HG03175 (cell line): ENCODE measurements at regions not wholly inside any gene's neighbourhood (a gene's known extent, or its start where the extent isn't known, plus 50 kb on each side); places are given as distances from the start of the nearest gene placed in this dataset.

Experiments used
- ATAC-seq: cut with Tn5 transposase; IDR thresholded peaks from one replicate; pipeline ENCODE4 v1.9.1; 2021; ENCODE audit warnings: mild to moderate bottlenecking, moderate library complexity; ENCODE audit not compliant: unreplicated experiment

DNA sequence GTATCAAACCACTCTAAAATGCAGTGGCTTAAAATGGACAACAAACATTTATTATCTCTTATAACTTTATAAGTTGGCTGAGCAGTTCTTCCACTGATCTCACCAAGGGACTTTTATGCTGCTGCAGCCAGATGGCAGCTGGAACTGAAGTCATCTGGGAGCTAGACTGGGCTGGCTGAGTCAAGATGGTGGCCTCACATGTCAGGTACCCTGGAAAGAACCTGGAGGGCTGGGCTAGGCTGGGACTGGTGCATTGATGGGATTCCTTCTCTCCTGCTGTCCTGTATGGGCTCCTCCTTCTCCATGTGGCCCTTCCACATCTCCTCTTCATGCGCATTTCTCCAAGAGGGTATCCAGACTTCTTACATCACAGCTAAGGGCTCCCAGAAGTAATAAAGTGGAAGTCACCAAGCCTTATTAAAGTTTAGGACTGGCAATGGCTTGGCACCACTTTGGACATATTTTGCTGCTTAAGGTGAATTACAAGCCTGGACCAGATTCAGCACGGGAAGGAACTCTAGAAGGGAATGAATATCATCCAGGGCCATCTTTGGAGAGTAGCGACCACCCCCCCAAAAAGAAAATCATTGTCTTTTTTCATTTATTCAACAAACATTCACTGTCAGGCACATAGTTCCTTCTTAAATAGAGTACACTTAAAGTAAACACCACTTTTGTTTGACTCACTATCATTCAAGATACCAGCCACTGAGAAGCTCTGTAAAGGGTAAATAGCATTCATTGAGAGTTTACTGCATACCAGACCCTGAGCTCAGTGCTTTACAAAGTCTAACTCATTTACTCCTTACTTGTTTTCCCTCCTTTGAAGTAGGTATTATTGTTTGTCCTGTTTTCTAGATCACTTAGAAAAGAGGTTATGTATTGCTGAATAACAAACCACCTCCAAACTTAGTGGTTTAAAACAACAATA is 138.0 kb downstream of the ZFP36L2 start:
- ATAC-seq, result no peak

DNA sequence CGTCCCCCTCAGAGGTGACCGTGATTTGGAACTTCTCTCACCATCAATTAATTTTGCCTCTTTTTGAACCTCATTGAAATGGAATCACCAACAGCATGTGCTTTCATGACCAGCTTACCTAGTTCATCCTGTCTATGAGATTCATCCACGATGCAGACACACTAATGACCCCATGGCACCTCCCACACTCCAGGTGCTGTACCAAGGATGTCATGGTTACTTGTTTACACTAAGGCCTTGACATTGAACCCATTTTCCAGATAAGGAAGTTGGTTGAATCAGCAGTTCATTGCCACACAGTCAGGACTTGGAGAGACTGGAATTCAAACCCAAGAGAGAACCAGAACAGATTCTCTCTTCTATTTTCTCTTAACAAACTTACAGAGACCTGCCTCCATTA is 139.0 kb downstream of the ZFP36L2 start:
- ATAC-seq, result no peak

DNA sequence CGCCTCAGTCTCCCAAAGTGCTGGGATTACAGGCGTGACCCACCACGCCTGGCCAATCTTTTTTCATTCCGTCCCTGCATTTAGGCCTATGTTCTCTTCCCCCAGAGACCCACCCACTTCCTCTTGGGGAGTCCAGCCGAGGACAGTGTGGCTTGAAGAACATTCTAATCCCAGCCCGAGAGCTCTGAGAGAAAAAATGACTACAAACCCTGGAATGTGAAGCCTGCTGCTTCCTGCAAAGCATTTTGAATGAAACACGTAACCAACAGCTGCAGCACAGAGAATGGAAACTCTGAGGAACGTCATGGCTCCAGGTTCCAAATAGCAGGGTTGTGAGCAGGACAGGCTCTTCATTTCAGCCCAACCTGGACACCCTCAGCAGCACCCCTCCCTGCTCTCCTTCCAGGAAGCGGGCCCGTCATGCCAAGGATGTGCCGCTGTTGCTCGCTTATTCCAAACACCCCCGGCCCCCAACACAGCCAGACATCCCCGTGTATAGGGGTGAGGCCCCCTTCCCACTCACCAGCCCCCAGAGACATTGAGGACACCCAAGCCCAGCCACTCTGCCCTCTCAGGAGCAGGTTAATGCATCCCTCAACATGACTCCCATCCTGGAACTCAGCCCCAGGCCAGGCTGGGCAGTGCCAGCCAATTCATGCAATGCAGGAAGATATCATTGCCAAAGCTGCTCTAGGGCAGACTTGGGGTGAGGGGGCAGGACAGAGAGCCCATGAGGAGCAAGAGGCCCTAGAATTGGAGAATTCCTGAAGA is 139.8 kb downstream of the ZFP36L2 start:
- no peak for ATAC-seq

DNA sequence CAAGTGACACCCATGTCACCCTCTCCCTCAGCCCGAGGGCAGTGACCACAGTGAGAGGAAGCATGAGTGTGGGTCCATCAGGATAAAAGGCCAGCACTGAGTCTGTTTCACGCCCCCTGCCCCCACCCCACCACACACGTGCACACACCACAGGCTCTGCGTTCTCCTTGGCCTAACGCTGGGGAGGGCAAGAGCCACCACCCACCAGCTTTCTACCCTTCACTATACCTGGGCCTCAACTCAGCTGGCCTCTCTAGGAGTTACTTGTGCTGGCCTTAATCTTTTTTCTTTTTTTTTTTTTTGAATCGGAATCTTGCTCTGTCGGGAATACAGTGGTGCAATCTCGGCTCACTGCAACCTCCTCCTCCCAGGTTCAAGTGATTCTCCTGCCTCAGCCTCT is 140.5 kb downstream of the ZFP36L2 start:
- ATAC-seq, result no peak

DNA sequence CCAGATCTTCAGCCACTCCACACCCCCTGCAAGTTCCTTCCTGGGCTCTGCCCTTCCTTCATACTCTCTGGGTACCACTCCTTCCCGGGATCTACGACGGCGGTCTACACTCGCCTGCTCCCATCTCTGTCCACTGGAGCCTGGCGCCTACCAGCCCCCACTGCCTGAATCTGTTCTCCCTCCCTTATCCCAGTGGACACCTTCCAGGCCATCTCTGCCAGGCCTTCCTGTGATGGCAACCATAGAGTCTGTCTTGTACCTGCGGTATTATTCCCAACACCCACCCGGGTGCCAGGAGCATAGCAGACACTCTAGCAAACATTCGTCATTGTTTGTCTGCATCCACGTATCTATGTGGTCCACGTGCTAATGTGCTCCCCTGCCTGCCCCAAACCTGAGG is 140.9 kb downstream of the ZFP36L2 start:
- no peak for ATAC-seq

DNA sequence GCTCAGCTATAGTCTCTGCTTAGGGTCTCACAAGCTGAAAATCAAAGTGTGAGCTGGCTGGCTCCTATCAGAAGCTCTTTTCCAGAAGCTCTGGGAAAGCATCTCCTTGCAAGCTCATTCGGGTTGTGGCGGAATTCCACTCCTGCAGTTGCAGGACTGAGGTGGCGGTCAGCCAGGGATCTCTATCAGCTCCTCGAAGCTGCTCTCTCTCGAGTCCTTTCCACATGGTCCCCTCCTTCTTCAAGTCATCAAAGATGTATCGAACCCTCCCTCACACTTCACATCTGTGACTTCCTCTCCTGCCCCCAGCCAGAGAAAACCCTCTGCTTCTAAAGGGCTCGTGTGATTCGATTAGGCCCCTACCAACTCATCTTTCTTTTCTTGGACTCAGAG is 141.7 kb downstream of the ZFP36L2 start:
- no peak for ATAC-seq

DNA sequence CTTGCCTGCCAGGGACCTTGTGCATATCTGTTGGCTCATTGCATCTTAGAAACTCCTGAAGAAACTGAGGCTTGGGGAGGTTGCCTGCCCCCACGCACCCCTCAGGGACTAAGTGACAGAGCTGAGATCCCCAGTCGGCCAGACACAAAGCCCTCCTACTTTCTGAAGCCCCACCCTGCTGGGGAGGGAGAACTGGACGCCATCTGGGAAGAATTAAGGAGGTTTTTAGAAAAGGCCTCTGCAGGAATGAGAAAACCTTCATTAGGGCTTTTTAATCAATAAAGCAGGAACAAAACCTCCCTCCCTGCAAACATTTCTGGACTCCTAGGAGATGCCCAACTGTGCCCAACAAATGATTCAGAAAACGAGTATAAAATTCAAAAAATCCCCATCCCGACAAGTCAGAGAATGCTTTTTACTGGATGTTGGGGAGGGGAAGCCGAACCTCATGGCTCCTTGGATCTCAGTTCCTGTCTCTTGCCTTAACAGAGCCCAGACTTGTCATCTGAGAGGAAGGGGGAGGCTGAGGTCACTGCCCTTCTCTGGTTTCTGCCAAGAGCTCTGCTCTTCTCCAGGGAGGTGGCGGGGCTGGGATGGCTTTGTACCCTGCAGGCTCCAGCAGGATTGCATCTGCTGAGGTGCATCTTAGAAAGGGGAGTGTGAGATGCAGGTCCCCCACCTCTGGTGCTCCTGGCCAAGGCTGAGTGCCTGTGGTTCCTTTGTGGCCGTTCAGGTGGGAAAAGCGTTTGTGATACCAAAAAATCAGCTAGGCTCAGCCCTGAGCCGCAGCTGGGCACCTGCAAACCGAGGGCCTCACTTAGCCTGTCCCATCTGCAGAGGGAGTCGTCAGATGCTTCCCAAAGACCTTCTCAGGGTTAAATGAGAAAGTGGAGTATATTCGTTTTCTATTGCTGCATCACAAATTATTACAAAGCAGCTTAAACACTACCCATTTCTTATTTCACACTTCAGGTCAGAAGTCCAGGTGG is 142.4 kb downstream of the ZFP36L2 start:
- no peak for ATAC-seq

DNA sequence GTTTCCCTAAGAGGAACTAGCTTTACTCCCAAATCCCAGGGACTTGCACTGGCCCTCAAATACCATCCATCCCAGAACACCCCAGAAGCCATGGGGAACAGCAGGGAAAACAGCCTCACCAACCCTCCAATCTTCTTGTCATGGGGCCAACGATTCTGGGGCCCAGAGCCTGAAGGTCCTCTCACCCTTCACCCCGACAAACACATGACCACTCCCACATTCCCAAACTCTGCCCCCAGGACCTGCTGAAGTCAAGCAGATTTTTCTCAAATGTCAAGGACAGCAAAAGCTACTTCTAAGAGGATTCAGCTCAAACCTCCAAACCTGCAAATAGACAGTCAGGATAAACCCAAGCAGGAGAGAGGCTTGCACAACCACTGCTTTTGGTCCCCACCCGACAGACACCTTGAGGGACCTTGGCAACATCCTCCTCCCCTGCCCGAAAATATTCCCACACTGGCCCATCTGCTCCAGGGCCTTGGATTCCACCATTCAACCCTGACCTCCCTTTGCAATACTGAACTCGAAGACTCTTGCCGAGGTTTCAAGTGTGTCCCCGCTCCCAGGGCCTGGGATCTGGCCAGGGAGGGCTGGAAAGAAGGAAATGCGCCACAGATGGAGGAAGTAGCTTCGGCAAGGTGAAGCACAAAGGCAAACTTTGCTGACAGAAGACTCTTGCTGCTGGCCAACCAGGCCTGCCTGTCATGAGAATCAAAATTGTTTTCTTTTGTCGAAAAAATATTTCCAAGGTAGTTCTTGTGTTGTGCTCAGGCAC is 143.3 kb downstream of the ZFP36L2 start:
- no peak for ATAC-seq

DNA sequence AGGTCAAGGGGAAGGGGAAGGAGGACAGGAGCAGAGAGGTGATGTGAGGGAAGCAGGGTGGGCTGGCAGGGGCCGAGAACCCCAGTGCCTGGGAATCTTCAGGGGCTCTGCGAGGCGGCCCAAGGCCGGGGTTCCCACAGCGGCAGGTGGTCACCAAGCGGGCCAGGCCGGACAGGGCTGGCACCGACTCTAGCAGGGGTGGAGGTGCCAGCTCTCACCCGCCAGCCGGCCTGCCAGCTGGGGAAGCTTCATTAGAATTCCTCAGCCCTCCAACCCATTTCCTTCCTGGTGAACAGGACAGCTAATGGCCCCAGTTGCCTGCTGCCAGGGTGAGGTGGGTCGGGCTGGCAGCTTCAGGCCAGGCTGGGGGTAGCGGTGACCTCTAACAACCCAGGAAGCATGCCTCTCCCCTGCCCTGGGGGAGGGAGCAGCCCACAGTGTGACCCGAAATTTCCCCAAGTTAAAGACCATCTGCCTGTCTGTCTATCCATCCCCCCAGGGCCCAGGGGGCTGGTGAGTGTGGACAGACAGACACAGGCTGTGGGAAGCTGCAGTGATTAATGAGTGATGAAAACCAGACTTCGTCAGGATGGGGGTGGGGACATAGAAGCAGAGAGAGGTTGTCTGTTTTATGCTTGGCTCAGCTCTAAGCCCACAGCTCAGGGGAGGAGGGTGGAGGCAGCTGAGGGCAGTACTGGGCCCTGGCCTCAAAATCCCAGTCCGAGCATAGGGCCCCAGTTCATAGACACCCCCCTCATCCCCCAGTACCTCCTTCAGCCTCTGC is 144.1 kb downstream of the ZFP36L2 start:
- no peak for ATAC-seq

DNA sequence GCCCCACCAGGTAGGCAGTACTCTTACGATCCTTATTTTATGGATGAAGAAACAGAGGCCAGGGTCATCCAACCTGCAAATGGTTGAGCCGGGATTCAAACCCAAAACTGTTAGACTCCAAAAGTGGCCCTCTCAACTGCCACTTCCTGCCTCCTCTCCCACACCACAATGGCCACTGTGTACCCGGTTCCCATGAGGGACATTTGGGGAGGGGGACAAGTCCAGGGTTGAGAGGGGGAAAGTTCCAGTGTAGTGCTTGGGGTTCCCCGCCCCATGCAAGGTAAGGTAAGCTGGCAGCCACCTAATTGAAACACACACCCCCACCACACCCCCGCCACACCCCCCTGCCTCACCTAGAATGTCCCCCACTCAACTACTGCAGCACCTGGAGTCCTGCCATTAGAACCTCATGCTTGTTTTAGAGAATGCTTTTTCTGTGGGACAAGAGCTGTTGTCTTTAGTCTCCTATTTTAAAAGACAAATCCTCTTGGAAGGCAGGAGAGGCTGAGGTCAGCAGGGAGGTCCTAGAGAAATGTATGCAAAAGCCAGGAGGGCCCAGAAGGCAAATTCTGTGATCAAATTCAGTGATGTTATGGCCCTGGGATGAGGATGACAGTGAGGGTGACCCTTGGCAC is 145.2 kb downstream of the ZFP36L2 start:
- ATAC-seq, result no peak

DNA sequence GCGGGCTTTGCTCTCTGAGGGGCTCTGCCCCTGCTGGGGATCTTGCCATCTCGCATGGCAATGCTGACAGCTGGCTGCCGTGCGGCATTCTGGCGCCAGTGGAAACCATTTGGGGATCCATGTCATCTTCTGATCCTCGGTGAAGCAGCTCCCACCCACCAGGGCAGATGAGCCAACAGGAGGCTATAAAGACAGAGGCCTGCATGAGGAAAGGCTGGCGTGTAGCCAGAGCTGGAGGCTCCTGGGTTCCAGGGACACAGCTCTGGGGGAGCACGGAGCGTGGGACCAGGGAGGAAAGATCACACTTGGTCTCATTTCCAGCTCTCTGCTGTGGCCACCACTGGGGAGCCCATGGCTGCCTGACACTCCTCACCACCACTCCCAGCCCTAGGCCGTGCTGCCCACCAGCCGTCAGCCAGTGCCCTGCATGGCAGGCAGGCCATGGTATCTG is 145.8 kb downstream of the ZFP36L2 start:
- no peak for ATAC-seq

DNA sequence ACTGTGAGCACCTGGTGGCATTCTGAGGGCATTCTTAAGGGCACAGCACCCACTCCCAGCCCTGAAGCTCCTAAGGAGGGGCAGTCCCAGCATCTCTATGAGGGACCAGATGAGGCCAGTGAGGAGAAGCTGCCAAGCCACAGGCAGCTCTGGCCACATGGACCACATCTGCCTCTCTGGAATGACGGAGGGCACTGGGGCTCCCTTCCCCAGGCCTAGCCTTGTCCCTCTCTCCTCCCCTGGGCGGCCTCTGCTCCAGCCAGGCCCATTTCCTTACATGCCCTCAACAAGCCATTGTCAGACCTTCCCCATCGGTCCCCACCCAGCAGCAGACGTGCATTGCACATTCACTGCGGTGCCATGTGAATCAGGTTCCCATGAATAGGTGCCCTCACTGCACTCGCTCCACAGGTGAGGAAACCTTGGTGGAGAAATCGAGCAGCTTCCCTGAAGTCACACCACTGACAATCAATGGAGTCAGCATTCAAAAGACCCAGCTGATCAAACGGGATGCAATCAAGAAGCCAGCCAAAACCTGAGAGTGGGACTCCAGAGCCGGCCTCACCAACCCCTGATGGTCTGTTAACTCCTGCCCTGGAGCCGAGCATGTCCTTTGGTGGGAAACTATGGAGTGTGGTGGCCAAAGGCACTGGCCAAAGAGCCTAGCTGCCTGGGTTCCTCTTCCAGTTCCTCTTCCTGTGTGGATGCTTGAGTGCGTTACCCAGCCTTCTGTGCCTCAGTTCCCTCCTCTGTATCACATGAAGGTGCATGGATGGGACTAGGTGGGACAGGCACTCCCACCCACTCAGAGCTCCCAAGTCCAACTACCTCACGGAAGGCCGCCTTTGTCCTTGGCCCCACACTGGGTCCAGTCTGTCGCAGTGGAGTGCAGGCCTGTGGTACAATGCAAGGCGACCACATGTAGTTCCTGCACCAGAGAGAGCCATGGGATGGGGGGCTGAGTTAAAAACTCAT is 147.3 kb downstream of the ZFP36L2 start:
- no peak for ATAC-seq

DNA sequence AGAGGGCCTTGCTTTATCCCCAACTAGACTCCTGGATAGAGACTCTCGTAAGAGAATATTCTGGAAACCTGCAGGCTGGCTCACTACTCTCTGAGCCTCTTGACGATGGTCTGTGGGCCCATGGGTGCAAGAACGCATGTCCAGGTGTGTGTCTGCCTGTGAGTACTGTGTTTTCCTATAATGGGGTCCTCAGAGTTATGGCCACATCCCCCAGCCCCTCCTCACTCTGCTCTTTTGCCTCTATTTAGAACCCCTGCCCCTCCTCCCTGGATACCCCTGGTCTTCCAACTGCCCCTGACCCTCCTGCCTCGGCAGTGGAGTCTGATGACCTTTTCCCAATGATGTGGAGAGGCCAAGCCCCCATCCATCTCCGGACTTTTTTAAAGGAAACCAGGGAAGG is 148.1 kb downstream of the ZFP36L2 start:
- ATAC-seq, result no peak

DNA sequence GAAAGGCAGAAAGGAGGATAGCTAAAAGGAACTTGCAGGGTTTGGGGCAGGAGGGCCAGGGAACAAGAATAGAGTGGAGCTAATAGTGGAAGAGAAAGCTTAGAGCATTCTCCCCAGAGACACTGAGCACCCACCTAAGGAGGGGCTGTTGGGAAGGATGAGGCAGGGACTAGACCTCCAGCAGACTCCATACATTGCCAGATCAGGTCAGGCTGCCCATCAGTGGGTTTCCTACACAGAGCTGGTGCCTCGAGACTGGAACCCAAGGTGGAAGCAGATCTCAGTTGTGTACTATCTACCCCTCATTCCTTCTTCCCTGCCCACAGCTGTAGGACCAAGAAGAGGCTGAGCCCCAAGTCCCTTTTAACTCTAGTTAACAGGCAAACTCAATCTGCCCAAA is 148.5 kb downstream of the ZFP36L2 start:
- no peak for ATAC-seq

DNA sequence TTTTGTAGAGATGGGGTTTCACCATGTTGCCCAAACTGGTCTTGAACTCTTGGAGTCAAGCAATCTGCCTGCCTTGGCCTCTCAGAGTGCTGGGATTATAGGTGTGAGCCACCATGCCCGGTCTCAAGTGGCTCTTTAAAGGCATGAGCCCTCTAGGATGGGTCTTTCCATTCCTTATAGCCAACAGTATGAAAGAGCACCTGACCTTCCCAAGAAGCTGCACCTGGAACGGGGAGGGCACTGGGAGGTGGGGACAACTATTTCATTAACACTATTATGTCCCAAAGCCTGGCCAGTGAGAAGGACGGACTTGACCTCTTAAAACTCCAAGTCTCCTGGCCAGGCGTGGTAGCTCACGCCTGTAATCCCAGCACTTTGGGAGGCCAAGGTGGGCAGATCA is 149.7 kb downstream of the ZFP36L2 start:
- no peak for ATAC-seq

DNA sequence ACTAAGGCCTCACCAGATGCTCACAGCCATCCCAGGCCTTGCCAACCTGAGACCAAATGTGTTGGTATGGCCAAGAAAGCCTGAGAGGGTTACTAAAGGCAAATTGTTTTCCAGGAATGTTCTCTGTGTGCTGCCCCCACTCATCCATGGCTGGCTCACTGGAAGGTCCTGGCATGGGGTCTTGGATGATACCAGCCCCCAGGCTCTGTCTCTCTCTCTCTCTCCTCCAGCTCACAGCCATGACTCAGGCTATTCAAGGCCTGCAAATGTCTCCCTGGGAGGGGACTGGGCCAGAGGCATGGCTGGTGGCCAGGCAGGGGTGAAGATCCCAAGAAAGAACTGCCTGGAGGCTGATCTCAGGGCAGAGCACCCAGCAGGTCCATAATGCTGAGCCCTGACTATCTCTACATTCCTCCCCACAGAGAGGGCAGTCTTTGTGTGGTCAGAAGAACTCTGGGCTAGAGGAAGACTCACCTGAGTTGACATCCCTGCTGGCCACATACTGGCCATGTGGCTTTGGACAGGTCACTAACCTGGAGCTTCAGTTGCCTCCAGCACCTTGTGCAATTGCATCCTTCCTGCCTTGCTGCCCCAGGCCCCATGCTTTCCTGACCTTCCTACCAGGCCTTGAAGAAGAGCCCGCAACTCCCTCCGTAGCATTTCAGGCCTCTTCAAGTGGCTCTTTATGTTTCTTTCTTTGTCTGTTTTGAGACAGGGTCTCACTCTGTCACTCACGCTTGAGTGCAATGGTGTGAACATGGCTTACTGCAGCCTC is 150.4 kb downstream of the ZFP36L2 start:
- no peak for ATAC-seq

DNA sequence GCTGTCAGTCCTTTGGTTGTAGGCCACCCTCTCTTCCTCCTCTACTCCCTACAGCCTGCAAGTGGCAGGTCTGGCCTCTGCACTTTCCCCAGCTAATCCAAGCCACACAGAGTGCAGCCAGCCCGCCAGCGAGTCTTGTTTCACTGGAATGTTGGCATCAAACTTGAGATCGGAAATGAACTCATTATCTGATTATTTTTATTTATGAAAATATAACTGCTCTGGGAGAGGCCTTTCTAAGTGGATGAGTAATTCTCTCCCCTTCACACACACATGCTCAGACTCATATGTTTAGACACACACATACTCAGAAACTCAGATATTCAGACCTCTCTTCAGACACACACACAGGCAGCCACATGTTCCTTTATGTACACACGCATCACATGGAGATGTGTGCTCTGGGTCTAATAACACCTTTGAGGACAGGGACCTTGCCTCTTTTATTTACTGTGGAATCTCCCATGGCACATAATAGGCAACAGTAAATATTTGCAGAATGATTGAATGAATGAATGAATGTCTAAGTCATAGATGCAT is 151.3 kb downstream of the ZFP36L2 start:
- no peak for ATAC-seq
